Activated CD4-positive, alpha-beta T cell treated with anti-CD3 and anti-CD28 coated beads for 36 hours (primary cell): ENCODE measurements at regions not wholly inside any gene's neighbourhood (a gene's known extent, or its start where the extent isn't known, plus 50 kb on each side); places are given as distances from the start of the nearest gene placed in this dataset.

Source experiments
- ATAC-seq: fragments of 200-7000 bp; cut with Tn5 transposase; one replicate; pipeline ENCODE4 v1.10.0; 2021; ENCODE audit warnings: mild to moderate bottlenecking, moderate library complexity
- CTCF ChIA-PET: fragments of 350-600 bp; sonication (Branson Sonifier 250); formaldehyde crosslinking; loops from one replicate; lab custom pipeline; 2021; ENCODE audit warnings: antibody characterized with exemption; lab: Charles Lee
- POLR2A ChIA-PET: fragments of 350-600 bp; sonication (Branson Sonifier 250); formaldehyde crosslinking; loops from one replicate; lab custom pipeline; 2021; ENCODE audit warnings: antibody characterized with exemption, inconsistent platforms; lab: Charles Lee
- DNase-seq: peaks from one replicate; pipeline ENCODE4 v3.0.0-alpha.2; 2020
- H3K27ac Mint-ChIP-seq: one replicate; pipeline ENCODE4 v1.8.0; 2021; ENCODE audit warnings: mixed read lengths
- H3K27me3 Mint-ChIP-seq: one replicate; pipeline ENCODE4 v1.8.0; 2021; ENCODE audit warnings: mixed read lengths
- H3K36me3 Mint-ChIP-seq: one replicate; pipeline ENCODE4 v1.8.0; 2021; ENCODE audit warnings: low read depth, mixed read lengths
- H3K4me1 Mint-ChIP-seq: one replicate; pipeline ENCODE4 v1.8.0; 2021; ENCODE audit warnings: mixed read lengths
- H3K4me3 Mint-ChIP-seq: one replicate; pipeline ENCODE4 v1.8.0; 2021; ENCODE audit warnings: mild to moderate bottlenecking, moderate library complexity, mixed read lengths
- H3K9me3 Mint-ChIP-seq: one replicate; pipeline ENCODE4 v1.8.0; 2021; ENCODE audit warnings: low read depth, mixed read lengths
- intact Hi-C, 2 experiments: fragments of 100-400 bp; cut with DNase I in 1 of 2; cut with micrococcal nuclease in 1 of 2; formaldehyde crosslinking; loops; one replicate each; pipeline versions ENCODE4 v1.14.2 to v1.15.1; 2022 to 2024; cut with DNase I, micrococcal nuclease

- Mint-ChIP-seq H3K9me3 (no peaks in the 10 kb centered on the region), H3K4me1 (no peaks in the 10 kb centered on the region), H3K27ac (no peak overlapping the region), H3K4me3 (no peak overlapping the region), H3K36me3 (no peaks in the 10 kb centered on the region), H3K27me3 (peaks cover 3% of the 10 kb centered on the region)
- ChIA-PET CTCF (interaction anchor here (0.6 kb wide), 1 partner anchor 110 kb away, joined by 3 read pairs; no protein-coding TSS in a partner anchor), POLR2A (no interaction called here)
- intact Hi-C loops: no loop called here
- no peak for ATAC-seq
- no peak for DNase-seq
Observed at GRCh38 chr9:135336722-135337527, 142.7 kb upstream of the PPP1R26 start.

- CTCF ChIA-PET: no interaction called here
- H3K27me3 Mint-ChIP-seq: peaks cover 4% of the 10 kb centered on the region
- intact Hi-C loops: no loop called here
- H3K27ac Mint-ChIP-seq: no peak overlapping the region
- POLR2A ChIA-PET: no interaction called here
- no peaks in the 10 kb centered on the region for H3K9me3 Mint-ChIP-seq
- ATAC-seq: no peak
- no peaks in the 10 kb centered on the region for H3K36me3 Mint-ChIP-seq
- H3K4me3 Mint-ChIP-seq: no peak overlapping the region
- H3K4me1 Mint-ChIP-seq: no peaks in the 10 kb centered on the region
- DNase-seq: no peak
Observed at GRCh38 chr9:135338546-135338945, 141.0 kb upstream of the PPP1R26 start.

GRCh38 chr9:135339378-135339973 is 140.1 kb upstream of the PPP1R26 start:
- DNase-seq: no peak

GRCh38 chr9:135340143-135340655 is 139.4 kb upstream of the PPP1R26 start:
- intact Hi-C loops: loop anchor here in 1 of 2 experiments (5.0 kb wide), 1 partner anchor 72 kb away; no protein-coding TSS in a partner anchor
- no peak for DNase-seq
- ATAC-seq: no peak
- POLR2A ChIA-PET: no interaction called here
- CTCF ChIA-PET: no interaction called here
- Mint-ChIP-seq H3K36me3 (no peaks in the 10 kb centered on the region), H3K27ac (no peak overlapping the region), H3K27me3 (peaks cover 7% of the 10 kb centered on the region), H3K4me1 (no peaks in the 10 kb centered on the region), H3K9me3 (no peaks in the 10 kb centered on the region), H3K4me3 (no peak overlapping the region)

More at GRCh38 chr9:135339378-135339973, 140.1 kb upstream of the PPP1R26 start:
- ChIA-PET CTCF (no interaction called here), POLR2A (no interaction called here)
- H3K27me3 Mint-ChIP-seq: peaks cover 6% of the 10 kb centered on the region
- no peaks in the 10 kb centered on the region for H3K4me1 Mint-ChIP-seq
- intact Hi-C loops: no loop called here
- no peak overlapping the region for H3K27ac Mint-ChIP-seq
- ATAC-seq: no peak
- no peaks in the 10 kb centered on the region for H3K36me3 Mint-ChIP-seq
- no peak overlapping the region for H3K4me3 Mint-ChIP-seq
- H3K9me3 Mint-ChIP-seq: no peaks in the 10 kb centered on the region

GRCh38 chr9:135340726-135341475 is 138.7 kb upstream of the PPP1R26 start:
- H3K27me3 Mint-ChIP-seq: peaks cover 7% of the 10 kb centered on the region
- ChIA-PET CTCF (no interaction called here), POLR2A (no interaction called here)
- no peak overlapping the region for H3K27ac Mint-ChIP-seq
- no peaks in the 10 kb centered on the region for H3K36me3 Mint-ChIP-seq
- H3K4me1 Mint-ChIP-seq: no peaks in the 10 kb centered on the region
- H3K4me3 Mint-ChIP-seq: no peak overlapping the region
- intact Hi-C loops: loop anchor here in 1 of 2 experiments (5.0 kb wide), 1 partner anchor 71 kb away; no protein-coding TSS in a partner anchor
- H3K9me3 Mint-ChIP-seq: no peaks in the 10 kb centered on the region
- DNase-seq: no peak
- ATAC-seq: no peak

GRCh38 chr9:135341612-135342169 is 137.9 kb upstream of the PPP1R26 start:
- H3K27ac Mint-ChIP-seq: no peak overlapping the region
- intact Hi-C loops: loop anchor here in 1 of 2 experiments (5.0 kb wide), 1 partner anchor 71 kb away; no protein-coding TSS in a partner anchor
- H3K9me3 Mint-ChIP-seq: no peaks in the 10 kb centered on the region
- DNase-seq: no peak
- peaks cover 7% of the 10 kb centered on the region for H3K27me3 Mint-ChIP-seq
- H3K36me3 Mint-ChIP-seq: no peaks in the 10 kb centered on the region
- ATAC-seq: no peak
- ChIA-PET POLR2A (no interaction called here), CTCF (no interaction called here)
- no peak overlapping the region for H3K4me3 Mint-ChIP-seq
- H3K4me1 Mint-ChIP-seq: no peaks in the 10 kb centered on the region

- H3K36me3 Mint-ChIP-seq: no peaks in the 10 kb centered on the region
- no peak overlapping the region for H3K4me3 Mint-ChIP-seq
- ChIA-PET CTCF (no interaction called here), POLR2A (no interaction called here)
- H3K9me3 Mint-ChIP-seq: no peaks in the 10 kb centered on the region
- no peak for DNase-seq
- intact Hi-C loops: loop anchor here in 1 of 2 experiments (5.0 kb wide), 1 partner anchor 70 kb away; no protein-coding TSS in a partner anchor
- no peak for ATAC-seq
- no peaks in the 10 kb centered on the region for H3K4me1 Mint-ChIP-seq
- no peak overlapping the region for H3K27ac Mint-ChIP-seq
- peaks cover 7% of the 10 kb centered on the region for H3K27me3 Mint-ChIP-seq
Observed at GRCh38 chr9:135342206-135343130, 137.1 kb upstream of the PPP1R26 start.

GRCh38 chr9:135343136-135343535 is 136.4 kb upstream of the PPP1R26 start:
- no peak for DNase-seq
- intact Hi-C loops: loop anchor here in 1 of 2 experiments (5.0 kb wide), 1 partner anchor 69 kb away; no protein-coding TSS in a partner anchor
- Mint-ChIP-seq H3K36me3 (no peaks in the 10 kb centered on the region), H3K4me3 (no peak overlapping the region), H3K9me3 (no peaks in the 10 kb centered on the region), H3K27ac (no peak overlapping the region), H3K4me1 (no peaks in the 10 kb centered on the region), H3K27me3 (peaks cover 7% of the 10 kb centered on the region)
- ATAC-seq: no peak
- POLR2A ChIA-PET: no interaction called here
- CTCF ChIA-PET: no interaction called here

- POLR2A ChIA-PET: no interaction called here
- CTCF ChIA-PET: interaction anchor here (1.0 kb wide), 1 partner anchor 264 kb away, joined by 4 read pairs; no protein-coding TSS in a partner anchor
- peak; percentile 42 for ATAC-seq
- peak; percentile 76 for DNase-seq
- no peak overlapping the region for H3K27ac Mint-ChIP-seq
- no peaks in the 10 kb centered on the region for H3K36me3 Mint-ChIP-seq
- intact Hi-C loops: loop anchor here (1.0 to 5.0 kb wide), 3 partner anchors 68 to 646 kb away; no protein-coding TSS in a partner anchor
- H3K4me1 Mint-ChIP-seq: no peaks in the 10 kb centered on the region
- no peak overlapping the region for H3K4me3 Mint-ChIP-seq
- H3K27me3 Mint-ChIP-seq: peaks cover 6% of the 10 kb centered on the region
- H3K9me3 Mint-ChIP-seq: no peaks in the 10 kb centered on the region
Observed at GRCh38 chr9:135343837-135344522, 135.6 kb upstream of the PPP1R26 start.

- ATAC-seq (no peak), DNase-seq (no peak)
- Mint-ChIP-seq H3K36me3 (no peaks in the 10 kb centered on the region), H3K9me3 (no peaks in the 10 kb centered on the region), H3K27me3 (peaks cover 5% of the 10 kb centered on the region), H3K4me1 (no peaks in the 10 kb centered on the region), H3K4me3 (no peak overlapping the region), H3K27ac (no peak overlapping the region)
- CTCF ChIA-PET: interaction anchor here (1.0 kb wide), 1 partner anchor 265 kb away, joined by 4 read pairs; no protein-coding TSS in a partner anchor
- POLR2A ChIA-PET: no interaction called here
- intact Hi-C loops: loop anchor here (1.0 to 5.0 kb wide), 3 partner anchors 68 to 646 kb away; no protein-coding TSS in a partner anchor
Observed at GRCh38 chr9:135344523-135344901, 135.1 kb upstream of the PPP1R26 start.
